H1 (cell line): ENCODE measurements at regions not wholly inside any gene's neighbourhood (a gene's known extent, or its start where the extent isn't known, plus 50 kb on each side); places are given as distances from the start of the nearest gene placed in this dataset.

ENCODE experiments used
- TF ChIP-seq, protein P1 (sequence below): IDR thresholded peaks from 2 replicates; pipeline ENCODE4 v1.6.1; 2012; ENCODE audit warnings: low read length, inconsistent platforms

DNA sequence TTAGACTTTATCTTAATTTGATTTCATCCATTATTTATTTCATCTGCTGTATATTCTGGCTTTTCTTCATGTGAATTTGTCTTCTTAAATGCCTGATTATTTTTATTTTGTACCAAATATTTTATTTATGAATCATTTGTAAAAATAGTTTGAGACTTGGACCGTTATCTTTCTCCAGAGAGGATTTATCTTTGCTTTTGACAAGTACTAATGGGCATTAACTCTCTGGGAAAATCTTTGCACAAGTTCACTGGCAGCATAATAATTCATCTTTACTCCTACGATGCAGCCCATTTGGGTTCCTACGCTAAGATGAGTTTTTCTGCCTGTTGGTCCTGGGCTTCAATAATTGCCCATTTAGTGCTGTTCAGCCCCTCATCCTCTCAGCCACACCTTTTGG lies 131.0 kb upstream of the RORB start (continued):
- TF ChIP-seq, protein P1, sequence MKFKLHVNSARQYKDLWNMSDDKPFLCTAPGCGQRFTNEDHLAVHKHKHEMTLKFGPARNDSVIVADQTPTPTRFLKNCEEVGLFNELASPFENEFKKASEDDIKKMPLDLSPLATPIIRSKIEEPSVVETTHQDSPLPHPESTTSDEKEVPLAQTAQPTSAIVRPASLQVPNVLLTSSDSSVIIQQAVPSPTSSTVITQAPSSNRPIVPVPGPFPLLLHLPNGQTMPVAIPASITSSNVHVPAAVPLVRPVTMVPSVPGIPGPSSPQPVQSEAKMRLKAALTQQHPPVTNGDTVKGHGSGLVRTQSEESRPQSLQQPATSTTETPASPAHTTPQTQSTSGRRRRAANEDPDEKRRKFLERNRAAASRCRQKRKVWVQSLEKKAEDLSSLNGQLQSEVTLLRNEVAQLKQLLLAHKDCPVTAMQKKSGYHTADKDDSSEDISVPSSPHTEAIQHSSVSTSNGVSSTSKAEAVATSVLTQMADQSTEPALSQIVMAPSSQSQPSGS, result no peak
